WTC11 (cell line): ENCODE measurements at regions not wholly inside any gene's neighbourhood (a gene's known extent, or its start where the extent isn't known, plus 50 kb on each side); places are given as distances from the start of the nearest gene placed in this dataset.

ENCODE experiments used
- ATAC-seq: fragments of 200-7000 bp; cut with Tn5 transposase; 2 replicates; pipeline ENCODE4 v1.10.0; 2021; ENCODE audit warnings: mild to moderate bottlenecking, moderate library complexity
- CTCF ChIA-PET: fragments of 300-600 bp; sonication (Branson Sonifier 250); formaldehyde crosslinking; loops from one replicate; lab custom pipeline; 2021; ENCODE audit warnings: antibody characterized with exemption; lab: Charles Lee
- POLR2A ChIA-PET: fragments of 350-600 bp; sonication (Branson Sonifier 250); formaldehyde crosslinking; loops from one replicate; lab custom pipeline; 2021; ENCODE audit warnings: antibody characterized with exemption; lab: Charles Lee
- DNase-seq: peaks from one replicate; pipeline ENCODE4 v3.0.0; 2021; ENCODE audit warnings: low spot score
- H3K27ac Mint-ChIP-seq: 2 replicates; pipeline ENCODE4 v1.8.0; 2021; ENCODE audit warnings: mixed read lengths
- H3K27me3 Mint-ChIP-seq: 2 replicates; pipeline ENCODE4 v1.8.0; 2021; ENCODE audit warnings: low read depth, mild to moderate bottlenecking, moderate library complexity, mixed read lengths
- H3K36me3 Mint-ChIP-seq: 2 replicates; pipeline ENCODE4 v1.8.0; 2021; ENCODE audit warnings: mixed read lengths
- H3K4me1 Mint-ChIP-seq: 2 replicates; pipeline ENCODE4 v1.8.0; 2022; ENCODE audit warnings: mixed read lengths
- H3K4me3 Mint-ChIP-seq: 2 replicates; pipeline ENCODE4 v1.8.0; 2021; ENCODE audit warnings: mild to moderate bottlenecking, moderate library complexity, mixed read lengths
- H3K9me3 Mint-ChIP-seq: 2 replicates; pipeline ENCODE4 v1.8.0; 2021; ENCODE audit warnings: mixed read lengths
- GTF2I ChIP-seq: fragments of 250-450 bp; sonication (Bioruptor Pico); conservative IDR thresholded peaks from 2 replicates; pipeline ENCODE4 v1.4.0; 2021; ENCODE audit warnings: mild to moderate bottlenecking
- KAT7 ChIP-seq: sonication (generic); formaldehyde crosslinking; IDR thresholded peaks from 2 replicates; pipeline ENCODE4 v1.8.1; 2023; ENCODE audit warnings: missing genetic modification reagents, mild to moderate bottlenecking, borderline replicate concordance
- MXD4 ChIP-seq: fragments of 250-450 bp; sonication (Bioruptor Pico); IDR thresholded peaks from 2 replicates; pipeline ENCODE4 v1.8.0; 2021; ENCODE audit warnings: mild to moderate bottlenecking, moderate library complexity, borderline replicate concordance
- NFATC4 ChIP-seq: fragments of 250-450 bp; sonication (Bioruptor Pico); IDR thresholded peaks from 2 replicates; pipeline ENCODE4 v1.9.0; 2021; ENCODE audit warnings: mild to moderate bottlenecking
- NFYB ChIP-seq: sonication (generic); formaldehyde crosslinking; conservative IDR thresholded peaks from 2 replicates; pipeline ENCODE4 v1.8.0; 2022; ENCODE audit warnings: low read depth, missing genetic modification reagents
- OVOL2 ChIP-seq: fragments of 250-450 bp; sonication (Bioruptor Pico); IDR thresholded peaks from 2 replicates; pipeline ENCODE4 v1.9.0; 2021; ENCODE audit warnings: mild to moderate bottlenecking, borderline replicate concordance
- RORB ChIP-seq: fragments of 250-450 bp; sonication (Bioruptor Pico); IDR thresholded peaks from 2 replicates; pipeline ENCODE4 v1.9.0; 2021; ENCODE audit warnings: mild to moderate bottlenecking
- SMAD4 ChIP-seq: sonication (generic); formaldehyde crosslinking; IDR thresholded peaks from 2 replicates; pipeline ENCODE4 v1.8.0; 2022; ENCODE audit warnings: mild to moderate bottlenecking, missing genetic modification reagents
- ZNF263 ChIP-seq: sonication (generic); formaldehyde crosslinking; IDR thresholded peaks from 2 replicates; pipeline ENCODE4 v1.8.1; 2022; ENCODE audit warnings: low read depth, mild to moderate bottlenecking, moderate library complexity, missing genetic modification reagents
- ZNF396 ChIP-seq: fragments of 250-450 bp; sonication (Bioruptor Pico); IDR thresholded peaks from 2 replicates; pipeline ENCODE4 v1.8.0; 2021; ENCODE audit warnings: mild to moderate bottlenecking, moderate library complexity, borderline replicate concordance
- ZNF423 ChIP-seq: fragments of 250-450 bp; sonication (Bioruptor Pico); IDR thresholded peaks from 2 replicates; pipeline ENCODE4 v2.1.2; 2022; ENCODE audit warnings: mild to moderate bottlenecking, moderate library complexity
- TF ChIP-seq, protein P1 (sequence below): sonication (generic); formaldehyde crosslinking; IDR thresholded peaks from 2 replicates; pipeline ENCODE4 v1.8.0; 2022; ENCODE audit warnings: mild to moderate bottlenecking, missing genetic modification reagents
- TF ChIP-seq, protein P2 (sequence below): fragments of 250-450 bp; sonication (Bioruptor Pico); conservative IDR thresholded peaks from 2 replicates; pipeline ENCODE4 v1.9.0; 2021; ENCODE audit warnings: mild to moderate bottlenecking
- TF ChIP-seq, protein P3 (sequence below): sonication (generic); formaldehyde crosslinking; IDR thresholded peaks from 2 replicates; pipeline ENCODE4 v1.8.1; 2022; ENCODE audit warnings: missing genetic modification reagents, borderline replicate concordance
- TF ChIP-seq, protein P4 (sequence below): fragments of 250-450 bp; sonication (Bioruptor Pico); IDR thresholded peaks from 2 replicates; pipeline ENCODE4 v1.9.0; 2021; ENCODE audit warnings: moderate library complexity, mild to moderate bottlenecking, inconsistent platforms, borderline replicate concordance
- TF ChIP-seq, protein P5 (sequence below): sonication (generic); formaldehyde crosslinking; IDR thresholded peaks from 2 replicates; pipeline ENCODE4 v1.8.1; 2023; ENCODE audit warnings: mild to moderate bottlenecking, missing genetic modification reagents, moderate library complexity
- TF ChIP-seq, protein P6 (sequence below): sonication (generic); formaldehyde crosslinking; IDR thresholded peaks from 2 replicates; pipeline ENCODE4 v1.8.1; 2023; ENCODE audit warnings: mild to moderate bottlenecking, missing genetic modification reagents
- TF ChIP-seq, protein P7 (sequence below): sonication (generic); formaldehyde crosslinking; IDR thresholded peaks from 2 replicates; pipeline ENCODE4 v1.8.1; 2023; ENCODE audit warnings: mild to moderate bottlenecking, missing genetic modification reagents, moderate library complexity

DNA sequence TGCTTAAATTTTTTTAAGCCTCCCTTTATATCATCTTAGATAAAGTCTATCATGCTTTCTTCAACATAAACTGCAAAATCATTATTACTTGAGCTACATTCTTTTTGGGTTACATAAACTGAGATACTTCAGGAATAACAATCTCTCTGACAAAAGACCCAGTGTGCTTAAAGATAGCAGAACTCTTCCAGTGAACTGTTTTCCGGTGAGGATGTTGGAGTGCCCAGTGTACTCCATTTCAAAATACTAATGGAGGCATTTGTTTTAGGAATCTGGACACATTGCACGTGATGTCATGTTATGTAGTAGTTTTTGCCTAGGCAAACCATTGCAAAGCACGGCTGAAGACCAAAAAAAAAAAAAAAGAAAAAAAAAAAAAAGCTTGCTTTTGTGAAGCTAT is 388.2 kb upstream of the CELF2 start:
- no peaks in the 10 kb centered on the region; the same call in 1 of the 2 replicates for H3K4me1 Mint-ChIP-seq
- no peaks in the 10 kb centered on the region for H3K9me3 Mint-ChIP-seq
- no peak overlapping the region for H3K4me3 Mint-ChIP-seq
- no peaks in the 10 kb centered on the region for H3K36me3 Mint-ChIP-seq
- H3K27me3 Mint-ChIP-seq: no peaks in the 10 kb centered on the region
- H3K27ac Mint-ChIP-seq: no peak overlapping the region
- no peak for ATAC-seq
- POLR2A ChIA-PET: no interaction called here
- CTCF ChIA-PET: no interaction called here
- no peak for TF ChIP-seq GTF2I (CRISPR knock-in tag)
- no peak for DNase-seq

DNA sequence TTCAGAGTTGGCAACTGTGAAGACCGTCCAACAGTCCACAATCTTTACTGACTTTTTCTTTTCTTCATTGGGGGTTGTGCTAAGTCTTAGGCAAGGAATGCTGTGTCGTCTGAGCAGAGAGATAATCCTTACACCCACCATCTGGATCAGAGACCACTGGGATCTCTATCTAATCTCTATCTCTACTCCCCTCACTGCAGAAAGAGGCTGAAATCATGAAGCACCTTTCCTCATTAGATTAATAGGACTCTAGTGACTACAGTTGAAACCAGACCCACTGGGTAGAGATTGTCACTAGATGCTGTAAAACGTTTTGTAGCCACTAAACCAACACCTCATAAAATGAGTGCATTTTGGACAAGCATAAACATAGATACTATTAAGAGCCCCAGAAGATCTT is 387.4 kb upstream of the CELF2 start:
- Mint-ChIP-seq H3K9me3 (no peaks in the 10 kb centered on the region), H3K4me3 (no peak overlapping the region), H3K4me1 (no peaks in the 10 kb centered on the region; the same call in 1 of the 2 replicates), H3K27me3 (no peaks in the 10 kb centered on the region), H3K36me3 (no peaks in the 10 kb centered on the region), H3K27ac (no peak overlapping the region)
- POLR2A ChIA-PET: no interaction called here
- CTCF ChIA-PET: no interaction called here
- ATAC-seq: no peak
- no peak for DNase-seq
- TF ChIP-seq, protein P1, sequence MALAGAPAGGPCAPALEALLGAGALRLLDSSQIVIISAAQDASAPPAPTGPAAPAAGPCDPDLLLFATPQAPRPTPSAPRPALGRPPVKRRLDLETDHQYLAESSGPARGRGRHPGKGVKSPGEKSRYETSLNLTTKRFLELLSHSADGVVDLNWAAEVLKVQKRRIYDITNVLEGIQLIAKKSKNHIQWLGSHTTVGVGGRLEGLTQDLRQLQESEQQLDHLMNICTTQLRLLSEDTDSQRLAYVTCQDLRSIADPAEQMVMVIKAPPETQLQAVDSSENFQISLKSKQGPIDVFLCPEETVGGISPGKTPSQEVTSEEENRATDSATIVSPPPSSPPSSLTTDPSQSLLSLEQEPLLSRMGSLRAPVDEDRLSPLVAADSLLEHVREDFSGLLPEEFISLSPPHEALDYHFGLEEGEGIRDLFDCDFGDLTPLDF: no peak
- TF ChIP-seq KAT7 (CRISPR knock-in tag) (no peak), OVOL2 (CRISPR knock-in tag) (no peak), ZNF423 (CRISPR knock-in tag) (no peak), SMAD4 (CRISPR knock-in tag) (no peak), NFYB (CRISPR knock-in tag) (no peak), MXD4 (CRISPR knock-in tag) (no peak), NFATC4 (CRISPR knock-in tag) (no peak), ZNF263 (CRISPR knock-in tag) (no peak), ZNF396 (CRISPR knock-in tag) (no peak), RORB (CRISPR knock-in tag) (no peak)
- TF ChIP-seq, protein P2, sequence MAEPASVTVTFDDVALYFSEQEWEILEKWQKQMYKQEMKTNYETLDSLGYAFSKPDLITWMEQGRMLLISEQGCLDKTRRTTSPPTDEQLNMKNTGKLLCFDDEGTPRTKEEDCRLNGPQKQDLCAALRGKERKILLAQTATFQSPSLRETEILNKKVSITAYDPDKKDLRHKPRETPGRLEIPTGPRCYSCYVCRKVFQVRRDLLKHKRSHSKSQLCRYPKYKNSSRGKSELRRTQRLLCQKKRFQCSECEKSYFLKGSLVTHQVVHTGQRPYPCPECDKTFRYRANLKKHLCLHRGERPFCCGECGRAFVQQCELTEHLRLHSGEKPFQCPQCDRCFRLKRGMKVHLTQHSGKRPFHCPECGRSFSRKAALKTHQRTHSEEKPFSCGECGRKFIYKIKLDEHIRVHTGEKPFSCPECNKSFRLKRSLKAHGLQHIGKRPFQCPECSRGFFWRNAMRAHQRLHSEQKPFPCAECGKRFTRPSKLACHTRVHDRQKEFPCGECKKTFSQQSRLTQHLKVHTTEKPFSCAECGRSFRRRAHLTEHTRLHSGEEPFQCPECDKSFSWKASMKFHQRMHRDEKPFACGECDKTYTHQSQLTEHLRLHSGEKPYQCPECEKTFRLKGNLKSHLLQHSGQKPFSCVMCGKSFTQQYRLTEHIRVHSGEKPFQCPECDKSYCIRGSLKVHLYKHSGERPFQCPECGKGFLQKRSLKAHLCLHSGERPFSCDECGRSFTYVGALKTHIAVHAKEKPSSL (CRISPR knock-in tag): no peak
- TF ChIP-seq, protein P3, sequence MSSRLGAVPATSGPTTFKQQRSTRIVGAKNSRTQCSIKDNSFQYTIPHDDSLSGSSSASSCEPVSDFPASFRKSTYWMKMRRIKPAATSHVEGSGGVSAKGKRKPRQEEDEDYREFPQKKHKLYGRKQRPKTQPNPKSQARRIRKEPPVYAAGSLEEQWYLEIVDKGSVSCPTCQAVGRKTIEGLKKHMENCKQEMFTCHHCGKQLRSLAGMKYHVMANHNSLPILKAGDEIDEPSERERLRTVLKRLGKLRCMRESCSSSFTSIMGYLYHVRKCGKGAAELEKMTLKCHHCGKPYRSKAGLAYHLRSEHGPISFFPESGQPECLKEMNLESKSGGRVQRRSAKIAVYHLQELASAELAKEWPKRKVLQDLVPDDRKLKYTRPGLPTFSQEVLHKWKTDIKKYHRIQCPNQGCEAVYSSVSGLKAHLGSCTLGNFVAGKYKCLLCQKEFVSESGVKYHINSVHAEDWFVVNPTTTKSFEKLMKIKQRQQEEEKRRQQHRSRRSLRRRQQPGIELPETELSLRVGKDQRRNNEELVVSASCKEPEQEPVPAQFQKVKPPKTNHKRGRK: no peak
- TF ChIP-seq, protein P4, sequence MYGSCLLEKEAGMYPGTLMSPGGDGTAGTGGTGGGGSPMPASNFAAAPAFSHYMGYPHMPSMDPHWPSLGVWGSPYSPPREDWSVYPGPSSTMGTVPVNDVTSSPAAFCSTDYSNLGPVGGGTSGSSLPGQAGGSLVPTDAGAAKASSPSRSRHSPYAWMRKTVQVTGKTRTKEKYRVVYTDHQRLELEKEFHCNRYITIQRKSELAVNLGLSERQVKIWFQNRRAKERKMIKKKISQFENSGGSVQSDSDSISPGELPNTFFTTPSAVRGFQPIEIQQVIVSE (CRISPR knock-in tag): no peak
- TF ChIP-seq, protein P5, sequence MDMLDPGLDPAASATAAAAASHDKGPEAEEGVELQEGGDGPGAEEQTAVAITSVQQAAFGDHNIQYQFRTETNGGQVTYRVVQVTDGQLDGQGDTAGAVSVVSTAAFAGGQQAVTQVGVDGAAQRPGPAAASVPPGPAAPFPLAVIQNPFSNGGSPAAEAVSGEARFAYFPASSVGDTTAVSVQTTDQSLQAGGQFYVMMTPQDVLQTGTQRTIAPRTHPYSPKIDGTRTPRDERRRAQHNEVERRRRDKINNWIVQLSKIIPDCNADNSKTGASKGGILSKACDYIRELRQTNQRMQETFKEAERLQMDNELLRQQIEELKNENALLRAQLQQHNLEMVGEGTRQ: no peak
- TF ChIP-seq, protein P6, sequence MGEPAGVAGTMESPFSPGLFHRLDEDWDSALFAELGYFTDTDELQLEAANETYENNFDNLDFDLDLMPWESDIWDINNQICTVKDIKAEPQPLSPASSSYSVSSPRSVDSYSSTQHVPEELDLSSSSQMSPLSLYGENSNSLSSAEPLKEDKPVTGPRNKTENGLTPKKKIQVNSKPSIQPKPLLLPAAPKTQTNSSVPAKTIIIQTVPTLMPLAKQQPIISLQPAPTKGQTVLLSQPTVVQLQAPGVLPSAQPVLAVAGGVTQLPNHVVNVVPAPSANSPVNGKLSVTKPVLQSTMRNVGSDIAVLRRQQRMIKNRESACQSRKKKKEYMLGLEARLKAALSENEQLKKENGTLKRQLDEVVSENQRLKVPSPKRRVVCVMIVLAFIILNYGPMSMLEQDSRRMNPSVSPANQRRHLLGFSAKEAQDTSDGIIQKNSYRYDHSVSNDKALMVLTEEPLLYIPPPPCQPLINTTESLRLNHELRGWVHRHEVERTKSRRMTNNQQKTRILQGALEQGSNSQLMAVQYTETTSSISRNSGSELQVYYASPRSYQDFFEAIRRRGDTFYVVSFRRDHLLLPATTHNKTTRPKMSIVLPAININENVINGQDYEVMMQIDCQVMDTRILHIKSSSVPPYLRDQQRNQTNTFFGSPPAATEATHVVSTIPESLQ (CRISPR knock-in tag): no peak
- TF ChIP-seq, protein P7, sequence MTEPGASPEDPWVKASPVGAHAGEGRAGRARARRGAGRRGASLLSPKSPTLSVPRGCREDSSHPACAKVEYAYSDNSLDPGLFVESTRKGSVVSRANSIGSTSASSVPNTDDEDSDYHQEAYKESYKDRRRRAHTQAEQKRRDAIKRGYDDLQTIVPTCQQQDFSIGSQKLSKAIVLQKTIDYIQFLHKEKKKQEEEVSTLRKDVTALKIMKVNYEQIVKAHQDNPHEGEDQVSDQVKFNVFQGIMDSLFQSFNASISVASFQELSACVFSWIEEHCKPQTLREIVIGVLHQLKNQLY: no peak
